ENCODE measurements at regions not wholly inside any gene's neighbourhood (a gene's known extent, or its start where the extent isn't known, plus 50 kb on each side); places are given as distances from the start of the nearest gene placed in this dataset.

GRCh38 chr9:38286357-38286756 lies 106.1 kb upstream of the ALDH1B1 start:
- TF ChIP-seq POLR2A (IDR thresholded peaks at IDR 0.05) (no peak), CTCF (IDR thresholded peaks at IDR 0.05) (no peak)

Measured in body of pancreas (tissue), 4 donors.